ENCODE measurements at regions not wholly inside any gene's neighbourhood (a gene's known extent, or its start where the extent isn't known, plus 50 kb on each side); places are given as distances from the start of the nearest gene placed in this dataset.

GRCh38 chr1:48052923-48053291 lies 55.7 kb upstream of the TRABD2B start:
- H3K9me3 ChIP-seq (ENCODE audit: insufficient read depth, low read depth, low read length), result no peaks in the 10 kb centered on the region
- no peak overlapping the region for H3K4me3 ChIP-seq (ENCODE audit: low read depth, low read length)
- no peak overlapping the region for H3K4ac ChIP-seq (ENCODE audit: low read depth, low read length)
- no peaks in the 10 kb centered on the region for H3K79me1 ChIP-seq (ENCODE audit: low read length)
- H3K36me3 ChIP-seq (ENCODE audit: control insufficient read depth in 1 of 2, insufficient read depth in 2 of 2, low read length in 2 of 2), result no peaks in the 10 kb centered on the region
- H4K12ac ChIP-seq (ENCODE audit: low read depth, low read length), result no peak overlapping the region
- H2AK5ac ChIP-seq (ENCODE audit: low read length), result no peak overlapping the region
- H3K9ac ChIP-seq (ENCODE audit: low read length), result no peak overlapping the region
- no peaks in the 10 kb centered on the region for H3K27me3 ChIP-seq (ENCODE audit: insufficient read depth, low read length)
- H3K18ac ChIP-seq (ENCODE audit: low read length), result no peak overlapping the region
- H4K91ac ChIP-seq (ENCODE audit: low read depth, low read length), result no peak overlapping the region
- H3K14ac ChIP-seq (ENCODE audit: low read length), result no peak overlapping the region
- H3K4me2 ChIP-seq (ENCODE audit: low read length), result no peak overlapping the region
- no peak overlapping the region for H2BK120ac ChIP-seq (ENCODE audit: insufficient read depth, low read length, poor library complexity)
- DNase-seq, result no peak
- no peak overlapping the region for H2BK5ac ChIP-seq (ENCODE audit: low read depth, low read length, poor library complexity)
- no peak overlapping the region for H2BK12ac ChIP-seq (ENCODE audit: low read length)
- no peaks in the 10 kb centered on the region for H3K4me1 ChIP-seq (ENCODE audit: control insufficient read depth in 1 of 2, insufficient read depth in 2 of 2, low read length in 2 of 2)
- no peak overlapping the region for H4K8ac ChIP-seq (ENCODE audit: low read depth, low read length)
- H2AFZ ChIP-seq (ENCODE audit: insufficient read depth, low read length, poor library complexity), result no peak overlapping the region
- H3K27ac ChIP-seq (ENCODE audit: low read depth, low read length), result no peak overlapping the region
- H3K79me2 ChIP-seq (ENCODE audit: control insufficient read depth, insufficient read depth, low read length, poor library complexity), result no peaks in the 10 kb centered on the region
- no CpG with 5 or more reads among the region's 1 CpG for WGBS (ENCODE audit: extremely low coverage, insufficient coverage, insufficient read length)
- H3K23ac ChIP-seq (ENCODE audit: low read length), result no peak overlapping the region

DNA sequence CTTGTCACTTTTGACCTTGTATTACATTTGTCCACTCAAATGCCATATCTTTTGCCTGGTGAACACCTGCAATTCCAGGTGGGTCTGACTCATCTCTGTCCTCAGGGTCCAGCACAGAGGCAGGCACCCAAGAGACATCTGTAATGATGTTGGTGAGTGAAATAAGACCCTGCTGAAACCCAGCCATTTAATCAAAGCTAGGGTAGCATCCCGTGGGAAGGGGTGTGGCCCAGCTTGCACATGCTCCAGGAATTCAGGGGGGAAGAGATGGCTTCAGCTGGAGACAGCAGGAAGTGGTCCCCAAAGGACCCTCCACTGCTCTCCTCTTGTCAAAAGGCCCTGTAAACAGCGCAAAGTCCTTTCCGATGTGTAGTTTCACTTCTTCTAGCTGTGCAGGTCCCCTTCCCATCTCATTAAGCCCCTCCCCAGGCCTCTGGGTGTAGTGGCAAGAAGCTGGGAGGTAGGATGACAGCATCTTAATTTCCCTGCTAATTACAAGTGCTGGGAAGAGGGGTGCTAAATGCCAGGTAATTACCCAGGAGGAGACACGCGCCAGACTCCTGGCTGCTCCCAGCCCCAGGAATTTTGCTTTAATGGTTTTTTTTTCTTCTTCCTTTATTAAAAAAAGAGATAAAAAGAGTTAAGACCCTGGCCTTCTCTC lies 54.4 kb upstream of the TRABD2B start:
- no peak overlapping the region for H2AFZ ChIP-seq (ENCODE audit: insufficient read depth, low read length, poor library complexity)
- H3K9ac ChIP-seq (ENCODE audit: low read length), result no peak overlapping the region
- H3K4ac ChIP-seq (ENCODE audit: low read depth, low read length), result no peak overlapping the region

GRCh38 chr1:48049823-48050535 lies 52.8 kb upstream of the TRABD2B start:
- H3K4me2 ChIP-seq (ENCODE audit: low read length), result no peak overlapping the region
- no peaks in the 10 kb centered on the region for H3K27me3 ChIP-seq (ENCODE audit: insufficient read depth, low read length)
- no peak overlapping the region for H3K9ac ChIP-seq (ENCODE audit: low read length)
- H3K18ac ChIP-seq (ENCODE audit: low read length), result no peak overlapping the region
- H3K27ac ChIP-seq (ENCODE audit: low read depth, low read length), result no peak overlapping the region
- no peak overlapping the region for H4K8ac ChIP-seq (ENCODE audit: low read depth, low read length)
- no peak overlapping the region for H3K23ac ChIP-seq (ENCODE audit: low read length)
- no peak overlapping the region for H2BK5ac ChIP-seq (ENCODE audit: low read depth, low read length, poor library complexity)
- no peak overlapping the region for H2AK5ac ChIP-seq (ENCODE audit: low read length)
- no peak overlapping the region for H3K4ac ChIP-seq (ENCODE audit: low read depth, low read length)
- peaks cover 3% of the 10 kb centered on the region for H3K79me1 ChIP-seq (ENCODE audit: low read length)
- no peak overlapping the region for H2BK12ac ChIP-seq (ENCODE audit: low read length)
- peaks cover 4 to 6% of the 10 kb centered on the region in 2 experiments for H3K4me1 ChIP-seq (ENCODE audit: control insufficient read depth in 1 of 2, insufficient read depth in 2 of 2, low read length in 2 of 2)
- H3K36me3 ChIP-seq (ENCODE audit: control insufficient read depth in 1 of 2, insufficient read depth in 2 of 2, low read length in 2 of 2), result no peaks in the 10 kb centered on the region
- no peak overlapping the region for H4K12ac ChIP-seq (ENCODE audit: low read depth, low read length)
- no peak overlapping the region for H2BK120ac ChIP-seq (ENCODE audit: insufficient read depth, low read length, poor library complexity)
- H3K14ac ChIP-seq (ENCODE audit: low read length), result no peak overlapping the region
- peak in 1 of 2 donors; percentile 7 for DNase-seq
- no peaks in the 10 kb centered on the region for H3K79me2 ChIP-seq (ENCODE audit: control insufficient read depth, insufficient read depth, low read length, poor library complexity)
- no peak overlapping the region for H2AFZ ChIP-seq (ENCODE audit: insufficient read depth, low read length, poor library complexity)
- WGBS (ENCODE audit: extremely low coverage, insufficient coverage, insufficient read length), result no CpG with 5 or more reads among the region's 8 CpGs
- no peak overlapping the region for H4K91ac ChIP-seq (ENCODE audit: low read depth, low read length)
- H3K4me3 ChIP-seq (ENCODE audit: low read depth, low read length), result no peak overlapping the region
- no peaks in the 10 kb centered on the region for H3K9me3 ChIP-seq (ENCODE audit: insufficient read depth, low read depth, low read length)

More for the DNA sequence above, 54.4 kb upstream of the TRABD2B start:
- Histone ChIP-seq H2BK120ac (ENCODE audit: insufficient read depth, low read length, poor library complexity) (no peak overlapping the region), H3K4me1 (ENCODE audit: control insufficient read depth in 1 of 2, insufficient read depth in 2 of 2, low read length in 2 of 2) (peaks cover 4 to 6% of the 10 kb centered on the region in 2 experiments), H3K14ac (ENCODE audit: low read length) (no peak overlapping the region), H4K91ac (ENCODE audit: low read depth, low read length) (no peak overlapping the region), H2AK5ac (ENCODE audit: low read length) (no peak overlapping the region), H3K36me3 (ENCODE audit: control insufficient read depth in 1 of 2, insufficient read depth in 2 of 2, low read length in 2 of 2) (no peaks in the 10 kb centered on the region), H2BK12ac (ENCODE audit: low read length) (no peak overlapping the region), H3K27me3 (ENCODE audit: insufficient read depth, low read length) (no peaks in the 10 kb centered on the region), H3K79me2 (ENCODE audit: control insufficient read depth, insufficient read depth, low read length, poor library complexity) (no peaks in the 10 kb centered on the region), H3K79me1 (ENCODE audit: low read length) (peaks cover 3% of the 10 kb centered on the region), H3K9me3 (ENCODE audit: insufficient read depth, low read depth, low read length) (no peaks in the 10 kb centered on the region), H4K12ac (ENCODE audit: low read depth, low read length) (no peak overlapping the region), H3K18ac (ENCODE audit: low read length) (no peak overlapping the region), H3K4me2 (ENCODE audit: low read length) (no peak overlapping the region), H3K4me3 (ENCODE audit: low read depth, low read length) (no peak overlapping the region), H3K23ac (ENCODE audit: low read length) (no peak overlapping the region), H3K27ac (ENCODE audit: low read depth, low read length) (no peak overlapping the region), H4K8ac (ENCODE audit: low read depth, low read length) (no peak overlapping the region), H2BK5ac (ENCODE audit: low read depth, low read length, poor library complexity) (no peak overlapping the region)
- no CpG with 5 or more reads among the region's 5 CpGs for WGBS (ENCODE audit: extremely low coverage, insufficient coverage, insufficient read length)
- DNase-seq, result peak in 1 of 2 donors; percentile 11

- no peak for DNase-seq
- Histone ChIP-seq H2AK5ac (ENCODE audit: low read length) (no peak overlapping the region), H2BK120ac (ENCODE audit: insufficient read depth, low read length, poor library complexity) (no peak overlapping the region), H3K27ac (ENCODE audit: low read depth, low read length) (no peak overlapping the region), H3K79me2 (ENCODE audit: control insufficient read depth, insufficient read depth, low read length, poor library complexity) (no peaks in the 10 kb centered on the region), H3K36me3 (ENCODE audit: control insufficient read depth in 1 of 2, insufficient read depth in 2 of 2, low read length in 2 of 2) (no peaks in the 10 kb centered on the region), H2BK5ac (ENCODE audit: low read depth, low read length, poor library complexity) (no peak overlapping the region), H3K9me3 (ENCODE audit: insufficient read depth, low read depth, low read length) (no peaks in the 10 kb centered on the region), H3K79me1 (ENCODE audit: low read length) (peaks cover 3% of the 10 kb centered on the region), H3K27me3 (ENCODE audit: insufficient read depth, low read length) (no peaks in the 10 kb centered on the region), H3K4me1 (ENCODE audit: control insufficient read depth in 1 of 2, insufficient read depth in 2 of 2, low read length in 2 of 2) (peaks cover 4 to 6% of the 10 kb centered on the region in 2 experiments), H4K91ac (ENCODE audit: low read depth, low read length) (no peak overlapping the region), H2BK12ac (ENCODE audit: low read length) (no peak overlapping the region), H3K4me2 (ENCODE audit: low read length) (no peak overlapping the region), H3K4ac (ENCODE audit: low read depth, low read length) (no peak overlapping the region), H4K8ac (ENCODE audit: low read depth, low read length) (no peak overlapping the region), H3K4me3 (ENCODE audit: low read depth, low read length) (peak overlapping the region; percentile 20), H3K9ac (ENCODE audit: low read length) (no peak overlapping the region), H2AFZ (ENCODE audit: insufficient read depth, low read length, poor library complexity) (no peak overlapping the region), H3K23ac (ENCODE audit: low read length) (no peak overlapping the region), H3K18ac (ENCODE audit: low read length) (no peak overlapping the region), H3K14ac (ENCODE audit: low read length) (no peak overlapping the region), H4K12ac (ENCODE audit: low read depth, low read length) (no peak overlapping the region)
- WGBS (ENCODE audit: extremely low coverage, insufficient coverage, insufficient read length), result no CpG with 5 or more reads among the region's 7 CpGs
These were observed 51.8 kb upstream of the TRABD2B start for GRCh38 chr1:48048980-48049379.

All from trophoblast cell (in vitro differentiated cells and primary cell).